ENCODE measurements at regions not wholly inside any gene's neighbourhood (a gene's known extent, or its start where the extent isn't known, plus 50 kb on each side); places are given as distances from the start of the nearest gene placed in this dataset.

GRCh38 chr15:59953392-59953883 is 50.7 kb upstream of the FOXB1 start:
- no peak for DNase-seq (ENCODE audit: low read depth)
- no peak for TF ChIP-seq CTCF (IDR thresholded peaks at IDR 0.05; ENCODE audit: control insufficient read depth, extremely low read depth, insufficient read depth)
- no peak overlapping the region for H3K4me3 ChIP-seq (ENCODE audit: low read depth, low read length)

- no peak for DNase-seq (ENCODE audit: low read depth)
- no peak for TF ChIP-seq CTCF (IDR thresholded peaks at IDR 0.05; ENCODE audit: control insufficient read depth, extremely low read depth, insufficient read depth)
- H3K4me3 ChIP-seq (ENCODE audit: low read depth, low read length): no peak overlapping the region
These were observed 51.2 kb upstream of the FOXB1 start for GRCh38 chr15:59952960-59953359.

GRCh38 chr15:59950603-59951388 is 53.3 kb upstream of the FOXB1 start:
- no peak overlapping the region for H3K4me3 ChIP-seq (ENCODE audit: low read depth, low read length)
- DNase-seq (ENCODE audit: low read depth): no peak
- no peak for TF ChIP-seq CTCF (IDR thresholded peaks at IDR 0.05; ENCODE audit: control insufficient read depth, extremely low read depth, insufficient read depth)

GRCh38 chr15:59948924-59949613 is 55.0 kb upstream of the FOXB1 start:
- TF ChIP-seq CTCF (IDR thresholded peaks at IDR 0.05; ENCODE audit: control insufficient read depth, extremely low read depth, insufficient read depth): no peak
- DNase-seq (ENCODE audit: low read depth): no peak
- no peak overlapping the region for H3K4me3 ChIP-seq (ENCODE audit: low read depth, low read length)

- no peak for TF ChIP-seq CTCF (IDR thresholded peaks at IDR 0.05; ENCODE audit: control insufficient read depth, extremely low read depth, insufficient read depth)
- no peak overlapping the region for H3K4me3 ChIP-seq (ENCODE audit: low read depth, low read length)
- no peak for DNase-seq (ENCODE audit: low read depth)
These were observed 58.0 kb upstream of the FOXB1 start for GRCh38 chr15:59946084-59946483.

- TF ChIP-seq CTCF (IDR thresholded peaks at IDR 0.05; ENCODE audit: control insufficient read depth, extremely low read depth, insufficient read depth): no peak
- no peak for DNase-seq (ENCODE audit: low read depth)
- H3K4me3 ChIP-seq (ENCODE audit: low read depth, low read length): no peak overlapping the region
These were observed 59.1 kb upstream of the FOXB1 start for GRCh38 chr15:59945036-59945435.
